Spleen (tissue), 7 donors: ENCODE measurements at regions not wholly inside any gene's neighbourhood (a gene's known extent, or its start where the extent isn't known, plus 50 kb on each side); places are given as distances from the start of the nearest gene placed in this dataset.

Experiments
- CTCF ChIP-seq, 11 experiments: fragments of 200-600 bp in 7 of 11; fragments of 450-650 bp in 4 of 11; sonication (generic) in 4 of 11; IDR thresholded peaks in 8 of 11; conservative IDR thresholded peaks in 3 of 11; 1 replicate in 7 of 11; 2 replicates in 4 of 11; pipeline versions ENCODE4 v1.4.0 to v1.8.0; 2016 to 2021; ENCODE audit warnings: antibody characterized with exemption in 11 of 11, inconsistent platforms in 4 of 11, mild to moderate bottlenecking in 1 of 11
- POLR2A ChIP-seq, 3 donors: fragments of 450-650 bp; IDR thresholded peaks; one replicate each; pipeline ENCODE4 v1.5.1; 2017; ENCODE audit warnings: antibody characterized with exemption in 3 of 3, mild to moderate bottlenecking in 1 of 3
- POLR2AphosphoS5 ChIP-seq, 3 donors: sonication (generic); formaldehyde crosslinking; IDR thresholded peaks; one replicate each; pipeline ENCODE4 v1.5.1; 2017; ENCODE audit warnings: antibody characterized with exemption in 3 of 3
- donor health status: DM: no; HTN: no; CAD: no; lungs with moderate emphysema.
- donor health status: DM: no; HTN: no; CAD: no.
- donor health status: DM: no; HTN: no; CAD: no.

- no peak for TF ChIP-seq CTCF (IDR thresholded peaks at IDR 0.05 in 8 of 11, conservative IDR thresholded peaks at IDR 0.05 in 3 of 11)
- TF ChIP-seq POLR2AphosphoS5 (IDR thresholded peaks at IDR 0.05) = no peak
- no peak for TF ChIP-seq POLR2A (IDR thresholded peaks at IDR 0.05)
Measured at GRCh38 chr15:31805090-31805662, 225.1 kb upstream of the CHRNA7 start.
